Natural killer cell (primary cell): ENCODE measurements at regions not wholly inside any gene's neighbourhood (a gene's known extent, or its start where the extent isn't known, plus 50 kb on each side); places are given as distances from the start of the nearest gene placed in this dataset.

Source experiments
- ATAC-seq, 3 donors: fragments of 150-1000 bp in 2 of 3; fragments of 200-7000 bp in 1 of 3; cut with Tn5 transposase; 1 replicate in 1 of 3; 2 replicates in 2 of 3; pipeline ENCODE4 v1.10.0; 2021; ENCODE audit warnings: mild to moderate bottlenecking in 2 of 3, moderate library complexity in 2 of 3
- DNase-seq, 2 donors: peaks; one replicate each; pipeline versions ENCODE4 v3.0.0 to v3.0.0-alpha.2; 2013 to 2021; ENCODE audit warnings: mixed read lengths in 1 of 2
- H3K27ac ChIP-seq: one replicate; pipeline ENCODE4 v1.5.1; 2013; ENCODE audit warnings: mild to moderate bottlenecking, low read length
- H3K27me3 ChIP-seq: one replicate; pipeline ENCODE4 v1.6.1; 2013; ENCODE audit warnings: low read length; ENCODE audit not compliant: control insufficient read depth, insufficient read depth
- H3K36me3 ChIP-seq: one replicate; pipeline ENCODE4 v1.6.1; 2013; ENCODE audit warnings: low read length; ENCODE audit not compliant: control insufficient read depth, insufficient read depth
- H3K4me1 ChIP-seq: one replicate; pipeline ENCODE4 v1.6.1; 2013; ENCODE audit warnings: low read length; ENCODE audit not compliant: control insufficient read depth, insufficient read depth
- H3K4me3 ChIP-seq: one replicate; pipeline ENCODE4 v1.5.1; 2013; ENCODE audit warnings: low read length
- H3K9me3 ChIP-seq: one replicate; pipeline ENCODE4 v1.6.1; 2013; ENCODE audit warnings: low read length; ENCODE audit not compliant: control insufficient read depth, insufficient read depth
- H3K27ac Mint-ChIP-seq, 2 donors: one replicate each; pipeline ENCODE4 v1.8.0; 2022; ENCODE audit warnings: mild to moderate bottlenecking in 2 of 2, mixed read lengths in 2 of 2, moderate library complexity in 1 of 2
- H3K27me3 Mint-ChIP-seq, 2 donors: one replicate each; pipeline ENCODE4 v1.8.0; 2022; ENCODE audit warnings: low read depth in 2 of 2, mixed read lengths in 2 of 2
- H3K36me3 Mint-ChIP-seq: one replicate; pipeline ENCODE4 v1.8.0; 2022; ENCODE audit warnings: mixed read lengths
- H3K4me1 Mint-ChIP-seq, 2 donors: one replicate each; pipeline ENCODE4 v1.8.0; 2022; ENCODE audit warnings: mixed read lengths in 2 of 2
- H3K4me3 Mint-ChIP-seq: one replicate; pipeline ENCODE4 v1.8.0; 2022; ENCODE audit warnings: mild to moderate bottlenecking, moderate library complexity, mixed read lengths
- H3K9me3 Mint-ChIP-seq, 2 donors: one replicate each; pipeline ENCODE4 v1.8.0; 2022; ENCODE audit warnings: mixed read lengths in 2 of 2
- CTCF ChIP-seq: fragments of 200-600 bp; IDR thresholded peaks from one replicate; pipeline ENCODE4 v1.8.0; 2022; ENCODE audit warnings: antibody characterized with exemption
- WGBS: methylation state at CpG from one replicate; pipeline ENCODE4 v1.1.7; 2013; ENCODE audit warnings: missing lambda C conversion rate; ENCODE audit not compliant: insufficient coverage; 5-methylcytosine and 5-hydroxymethylcytosine counted together
- intact Hi-C: fragments of 100-400 bp; cut with micrococcal nuclease; formaldehyde crosslinking; loops from one replicate; pipeline ENCODE4 v1.14.2; 2022

GRCh38 chr2:9095690-9096089 lies 92.2 kb upstream of the MBOAT2 start:
- Histone ChIP-seq H3K9me3 (no peaks in the 10 kb centered on the region), H3K27me3 (peaks cover 6% of the 10 kb centered on the region), H3K4me3 (no peak overlapping the region), H3K27ac (no peak overlapping the region), H3K36me3 (no peaks in the 10 kb centered on the region), H3K4me1 (no peaks in the 10 kb centered on the region)
- Mint-ChIP-seq H3K27ac (no peak overlapping the region), H3K36me3 (no peaks in the 10 kb centered on the region), H3K4me3 (no peak overlapping the region), H3K9me3 (no peaks in the 10 kb centered on the region), H3K27me3 (peaks cover 8 to 23% of the 10 kb centered on the region in 2 donors), H3K4me1 (peaks cover 0 to 5% of the 10 kb centered on the region in 2 donors)
- intact Hi-C loops = no loop called here
- 14% methylated on average over 21 of the region's 21 CpGs for WGBS
- no peak for TF ChIP-seq CTCF
- no peak for DNase-seq
- peak in 1 of 3 donors; percentile 58 for ATAC-seq

GRCh38 chr2:9095226-9095625 lies 91.7 kb upstream of the MBOAT2 start:
- ATAC-seq = no peak
- Histone ChIP-seq H3K4me3 (no peak overlapping the region), H3K9me3 (no peaks in the 10 kb centered on the region), H3K27ac (no peak overlapping the region), H3K4me1 (no peaks in the 10 kb centered on the region), H3K36me3 (no peaks in the 10 kb centered on the region), H3K27me3 (peaks cover 6% of the 10 kb centered on the region)
- no peaks in the 10 kb centered on the region for H3K9me3 Mint-ChIP-seq
- H3K4me1 Mint-ChIP-seq = peaks cover 0 to 5% of the 10 kb centered on the region in 2 donors
- H3K36me3 Mint-ChIP-seq = no peaks in the 10 kb centered on the region
- no peak overlapping the region for H3K4me3 Mint-ChIP-seq
- 88% methylated on average over 14 of the region's 14 CpGs for WGBS
- DNase-seq = no peak
- TF ChIP-seq CTCF = no peak
- intact Hi-C loops = no loop called here
- peaks cover 8 to 23% of the 10 kb centered on the region in 2 donors for H3K27me3 Mint-ChIP-seq
- H3K27ac Mint-ChIP-seq = no peak overlapping the region

- peaks cover 6% of the 10 kb centered on the region for H3K27me3 ChIP-seq
- no peak overlapping the region for H3K4me3 ChIP-seq
- no peaks in the 10 kb centered on the region for H3K9me3 Mint-ChIP-seq
- H3K27ac Mint-ChIP-seq = no peak overlapping the region
- H3K36me3 ChIP-seq = no peaks in the 10 kb centered on the region
- H3K36me3 Mint-ChIP-seq = no peaks in the 10 kb centered on the region
- DNase-seq = no peak
- no peak overlapping the region for H3K27ac ChIP-seq
- ATAC-seq = no peak
- no peak overlapping the region for H3K4me3 Mint-ChIP-seq
- no peaks in the 10 kb centered on the region for H3K4me1 Mint-ChIP-seq
- H3K27me3 Mint-ChIP-seq = peaks cover 8 to 23% of the 10 kb centered on the region in 2 donors
- intact Hi-C loops = no loop called here
- no peaks in the 10 kb centered on the region for H3K9me3 ChIP-seq
- WGBS = 81% methylated on average over 14 of the region's 14 CpGs
- no peak for TF ChIP-seq CTCF
- no peaks in the 10 kb centered on the region for H3K4me1 ChIP-seq
These were observed 90.6 kb upstream of the MBOAT2 start for GRCh38 chr2:9094117-9094516.

- H3K27me3 ChIP-seq = peaks cover 6% of the 10 kb centered on the region
- Mint-ChIP-seq H3K4me1 (no peaks in the 10 kb centered on the region), H3K27me3 (peaks cover 8 to 23% of the 10 kb centered on the region in 2 donors), H3K9me3 (no peaks in the 10 kb centered on the region), H3K27ac (no peak overlapping the region), H3K36me3 (no peaks in the 10 kb centered on the region), H3K4me3 (no peak overlapping the region)
- WGBS = 80% methylated on average over 3 of the region's 3 CpGs
- intact Hi-C loops = no loop called here
- H3K9me3 ChIP-seq = no peaks in the 10 kb centered on the region
- TF ChIP-seq CTCF = no peak
- no peak overlapping the region for H3K4me3 ChIP-seq
- no peaks in the 10 kb centered on the region for H3K4me1 ChIP-seq
- DNase-seq (no peak), ATAC-seq (no peak)
- H3K27ac ChIP-seq = no peak overlapping the region
- H3K36me3 ChIP-seq = no peaks in the 10 kb centered on the region
These were observed 89.8 kb upstream of the MBOAT2 start for GRCh38 chr2:9093324-9093723.
